T-helper 1 cell treated with Interleukin-12 subunit alpha and Interleukin-12 subunit beta and Interleukin-4 antibody, amounts not matched to agents 30 μg/mL and 1 μg/mL, for 36 hours (primary cell): ENCODE measurements at regions not wholly inside any gene's neighbourhood (a gene's known extent, or its start where the extent isn't known, plus 50 kb on each side); places are given as distances from the start of the nearest gene placed in this dataset.

ENCODE experiments used
- H3K27ac Mint-ChIP-seq: one replicate; pipeline ENCODE4 v1.8.0; 2021; ENCODE audit warnings: mild to moderate bottlenecking, mixed read lengths
- H3K27me3 Mint-ChIP-seq: one replicate; pipeline ENCODE4 v1.8.0; 2021; ENCODE audit warnings: low read depth, mixed read lengths
- H3K36me3 Mint-ChIP-seq: one replicate; pipeline ENCODE4 v1.8.0; 2021; ENCODE audit warnings: low read depth, mixed read lengths
- H3K4me1 Mint-ChIP-seq: one replicate; pipeline ENCODE4 v1.8.0; 2021; ENCODE audit warnings: low read depth, mixed read lengths
- H3K4me3 Mint-ChIP-seq: one replicate; pipeline ENCODE4 v1.8.0; 2021; ENCODE audit warnings: mild to moderate bottlenecking, moderate library complexity, mixed read lengths
- H3K9me3 Mint-ChIP-seq: one replicate; pipeline ENCODE4 v1.8.0; 2021; ENCODE audit warnings: mixed read lengths

GRCh38 chr17:36705874-36706731 is 104.7 kb downstream of the MRM1 start:
- no peaks in the 10 kb centered on the region for H3K9me3 Mint-ChIP-seq
- H3K4me3 Mint-ChIP-seq: no peak overlapping the region
- H3K4me1 Mint-ChIP-seq: no peaks in the 10 kb centered on the region
- H3K27ac Mint-ChIP-seq: no peak overlapping the region
- peaks cover 44% of the 10 kb centered on the region for H3K27me3 Mint-ChIP-seq
- no peaks in the 10 kb centered on the region for H3K36me3 Mint-ChIP-seq

GRCh38 chr17:36707904-36708303 is 106.5 kb downstream of the MRM1 start:
- no peaks in the 10 kb centered on the region for H3K36me3 Mint-ChIP-seq
- no peak overlapping the region for H3K27ac Mint-ChIP-seq
- no peaks in the 10 kb centered on the region for H3K9me3 Mint-ChIP-seq
- H3K27me3 Mint-ChIP-seq: peaks cover 49% of the 10 kb centered on the region
- no peak overlapping the region for H3K4me3 Mint-ChIP-seq
- no peaks in the 10 kb centered on the region for H3K4me1 Mint-ChIP-seq

- no peaks in the 10 kb centered on the region for H3K36me3 Mint-ChIP-seq
- no peak overlapping the region for H3K4me3 Mint-ChIP-seq
- no peaks in the 10 kb centered on the region for H3K9me3 Mint-ChIP-seq
- peaks cover 27% of the 10 kb centered on the region for H3K27me3 Mint-ChIP-seq
- no peak overlapping the region for H3K27ac Mint-ChIP-seq
- no peaks in the 10 kb centered on the region for H3K4me1 Mint-ChIP-seq
Measured at GRCh38 chr17:36714789-36715188, 113.4 kb downstream of the MRM1 start.

- Mint-ChIP-seq H3K27ac (no peak overlapping the region), H3K4me1 (peaks cover 3% of the 10 kb centered on the region), H3K9me3 (no peaks in the 10 kb centered on the region), H3K27me3 (peaks cover 27% of the 10 kb centered on the region), H3K36me3 (no peaks in the 10 kb centered on the region), H3K4me3 (no peak overlapping the region)
Measured at GRCh38 chr17:36715951-36716350, 114.6 kb downstream of the MRM1 start.

GRCh38 chr17:36717088-36717487 is 115.7 kb downstream of the MRM1 start:
- no peak overlapping the region for H3K4me3 Mint-ChIP-seq
- H3K4me1 Mint-ChIP-seq: peaks cover 12% of the 10 kb centered on the region
- H3K9me3 Mint-ChIP-seq: no peaks in the 10 kb centered on the region
- no peaks in the 10 kb centered on the region for H3K36me3 Mint-ChIP-seq
- H3K27me3 Mint-ChIP-seq: peaks cover 18% of the 10 kb centered on the region
- no peak overlapping the region for H3K27ac Mint-ChIP-seq

GRCh38 chr17:36720131-36720530 is 118.7 kb downstream of the MRM1 start:
- Mint-ChIP-seq H3K36me3 (no peaks in the 10 kb centered on the region), H3K4me3 (no peak overlapping the region), H3K27ac (no peak overlapping the region), H3K4me1 (peaks cover 23% of the 10 kb centered on the region), H3K9me3 (no peaks in the 10 kb centered on the region), H3K27me3 (peaks cover 9% of the 10 kb centered on the region)

- no peaks in the 10 kb centered on the region for H3K9me3 Mint-ChIP-seq
- peak overlapping the region; percentile 98 for H3K27ac Mint-ChIP-seq
- H3K36me3 Mint-ChIP-seq: no peaks in the 10 kb centered on the region
- peak overlapping the region; percentile 84 for H3K4me3 Mint-ChIP-seq
- peaks cover 30% of the 10 kb centered on the region for H3K4me1 Mint-ChIP-seq
- peaks cover 9% of the 10 kb centered on the region for H3K27me3 Mint-ChIP-seq
Measured at GRCh38 chr17:36721560-36722120, 120.3 kb downstream of the MRM1 start.

- no peaks in the 10 kb centered on the region for H3K36me3 Mint-ChIP-seq
- H3K27ac Mint-ChIP-seq: peak overlapping the region; percentile 98
- H3K4me1 Mint-ChIP-seq: peaks cover 35% of the 10 kb centered on the region
- peak overlapping the region; percentile 84 for H3K4me3 Mint-ChIP-seq
- peaks cover 9% of the 10 kb centered on the region for H3K27me3 Mint-ChIP-seq
- no peaks in the 10 kb centered on the region for H3K9me3 Mint-ChIP-seq
Measured at GRCh38 chr17:36722121-36722902, 120.9 kb downstream of the MRM1 start.

- Mint-ChIP-seq H3K36me3 (no peaks in the 10 kb centered on the region), H3K27me3 (peaks cover 5% of the 10 kb centered on the region), H3K4me3 (peak overlapping the region; percentile 78), H3K4me1 (peaks cover 39% of the 10 kb centered on the region), H3K9me3 (no peaks in the 10 kb centered on the region), H3K27ac (peak overlapping the region; percentile 91)
Measured at GRCh38 chr17:36722903-36723263, 121.5 kb downstream of the MRM1 start.

- Mint-ChIP-seq H3K9me3 (no peaks in the 10 kb centered on the region), H3K4me1 (peaks cover 46% of the 10 kb centered on the region), H3K27ac (peak overlapping the region; percentile 50), H3K4me3 (peak overlapping the region; percentile 35), H3K27me3 (peaks cover 4% of the 10 kb centered on the region), H3K36me3 (no peaks in the 10 kb centered on the region)
Measured at GRCh38 chr17:36723459-36724025, 122.2 kb downstream of the MRM1 start.

- Mint-ChIP-seq H3K27ac (peak overlapping the region; percentile 56), H3K4me3 (no peak overlapping the region), H3K9me3 (no peaks in the 10 kb centered on the region), H3K36me3 (no peaks in the 10 kb centered on the region), H3K4me1 (peaks cover 43% of the 10 kb centered on the region), H3K27me3 (peaks cover 14% of the 10 kb centered on the region)
Measured at GRCh38 chr17:36726199-36726598, 124.8 kb downstream of the MRM1 start.

- Mint-ChIP-seq H3K4me1 (peaks cover 35% of the 10 kb centered on the region), H3K36me3 (no peaks in the 10 kb centered on the region), H3K4me3 (no peak overlapping the region), H3K27ac (peak overlapping the region; percentile 32), H3K9me3 (no peaks in the 10 kb centered on the region), H3K27me3 (peaks cover 15% of the 10 kb centered on the region)
Measured at GRCh38 chr17:36727052-36727451, 125.7 kb downstream of the MRM1 start.

GRCh38 chr17:36727577-36727976 is 126.2 kb downstream of the MRM1 start:
- Mint-ChIP-seq H3K4me1 (peaks cover 34% of the 10 kb centered on the region), H3K36me3 (no peaks in the 10 kb centered on the region), H3K27ac (peak overlapping the region; percentile 31), H3K4me3 (no peak overlapping the region), H3K27me3 (peaks cover 19% of the 10 kb centered on the region), H3K9me3 (no peaks in the 10 kb centered on the region)
